Stimulated activated CD4-positive, alpha-beta T cell treated with anti-CD3 and anti-CD28 coated beads, Interleukin-1b, Interleukin-23, amount 100 ng/mL, for 4 hours (primary cell): ENCODE measurements at regions not wholly inside any gene's neighbourhood (a gene's known extent, or its start where the extent isn't known, plus 50 kb on each side); places are given as distances from the start of the nearest gene placed in this dataset.
"Not testable (repeated sequence)": the region's sequence is repeated elsewhere in the genome, so short reads cannot be mapped to it uniquely, and the experiment has no call there.

Source experiments
- DNase-seq, 2 donors: peaks; one replicate each; pipeline ENCODE4 v3.0.0-alpha.2; 2020; ENCODE audit warnings: low read depth in 2 of 2

GRCh38 chr13:39803156-39803555 is 147.7 kb downstream of the COG6 start:
- DNase-seq: no peak

- DNase-seq: no peak
Measured at GRCh38 chr13:39803851-39804250, 148.4 kb downstream of the COG6 start.

GRCh38 chr13:39804332-39805210 is 149.1 kb downstream of the COG6 start:
- no peak for DNase-seq

- DNase-seq: no peak
Measured at GRCh38 chr13:39809466-39809865, 154.0 kb downstream of the COG6 start.

GRCh38 chr13:39810091-39810877 is 154.8 kb downstream of the COG6 start:
- DNase-seq: no peak

GRCh38 chr13:39811051-39811450 is 155.6 kb downstream of the COG6 start:
- no peak for DNase-seq

GRCh38 chr13:39811696-39812095 is 156.2 kb downstream of the COG6 start:
- no peak for DNase-seq

GRCh38 chr13:39815345-39816111 is 160.1 kb downstream of the COG6 start:
- DNase-seq: no peak

- no peak for DNase-seq
Measured at GRCh38 chr13:39816936-39817335, 161.5 kb downstream of the COG6 start.

- no peak for DNase-seq
Measured at GRCh38 chr13:39818953-39819352, 163.5 kb downstream of the COG6 start.

GRCh38 chr13:39820606-39821005 is 165.1 kb downstream of the COG6 start:
- no peak for DNase-seq

GRCh38 chr13:39821977-39822376 is 166.5 kb downstream of the COG6 start:
- DNase-seq: no peak

GRCh38 chr13:39822437-39822836 is 167.0 kb downstream of the COG6 start:
- no peak for DNase-seq

- DNase-seq: no peak
Measured at GRCh38 chr13:39823063-39823713, 167.7 kb downstream of the COG6 start.

- DNase-seq: no peak
Measured at GRCh38 chr13:39825886-39826285, 170.4 kb downstream of the COG6 start.

- DNase-seq: no peak
Measured at GRCh38 chr13:39835253-39835652, 179.8 kb downstream of the COG6 start.

- no peak for DNase-seq
Measured at GRCh38 chr13:39836038-39836437, 180.6 kb downstream of the COG6 start.

GRCh38 chr13:39837866-39838265 is 182.4 kb downstream of the COG6 start:
- DNase-seq: not testable (repeated sequence)

- no peak for DNase-seq
Measured at GRCh38 chr13:39840201-39840600, 184.7 kb downstream of the COG6 start.

GRCh38 chr13:39847336-39847735 is 191.9 kb downstream of the COG6 start:
- no peak for DNase-seq

GRCh38 chr13:39855236-39855635 is 199.8 kb downstream of the COG6 start:
- no peak for DNase-seq

GRCh38 chr13:39856714-39857113 is 201.3 kb downstream of the COG6 start:
- no peak for DNase-seq
